Mesodermal cell (in vitro differentiated cells): ENCODE measurements at regions not wholly inside any gene's neighbourhood (a gene's known extent, or its start where the extent isn't known, plus 50 kb on each side); places are given as distances from the start of the nearest gene placed in this dataset.

Source experiments
- H3K27ac ChIP-seq: 2 replicates; pipeline ENCODE4 v1.7.0; 2013; ENCODE audit warnings: mild to moderate bottlenecking, low read depth, low read length, moderate library complexity; ENCODE audit not compliant: severe bottlenecking
- H3K36me3 ChIP-seq: 2 replicates; pipeline ENCODE4 v1.7.1; 2013; ENCODE audit warnings: mild to moderate bottlenecking, low read length, moderate library complexity; ENCODE audit not compliant: control insufficient read depth, insufficient read depth
- H3K4me1 ChIP-seq: one replicate; pipeline ENCODE4 v1.7.1; 2013; ENCODE audit warnings: mild to moderate bottlenecking, low read length; ENCODE audit not compliant: insufficient read depth, control insufficient read depth, poor library complexity, severe bottlenecking
- H3K4me3 ChIP-seq: 2 replicates; pipeline ENCODE4 v1.7.0; 2013; ENCODE audit warnings: low read length, control low read depth, mild to moderate bottlenecking; ENCODE audit not compliant: insufficient read depth, poor library complexity, severe bottlenecking; ENCODE audit errors: extremely low read depth
- H3K9me3 ChIP-seq: 2 replicates; pipeline ENCODE4 v1.7.1; 2013; ENCODE audit warnings: mild to moderate bottlenecking, low read length, moderate library complexity; ENCODE audit not compliant: control insufficient read depth
- WGBS, 2 experiments: methylation state at CpG; one replicate each; pipeline ENCODE4 v1.1.5; 2013; ENCODE audit warnings: missing lambda C conversion rate in 2 of 2; ENCODE audit not compliant: insufficient coverage in 2 of 2; 5-methylcytosine and 5-hydroxymethylcytosine counted together

DNA sequence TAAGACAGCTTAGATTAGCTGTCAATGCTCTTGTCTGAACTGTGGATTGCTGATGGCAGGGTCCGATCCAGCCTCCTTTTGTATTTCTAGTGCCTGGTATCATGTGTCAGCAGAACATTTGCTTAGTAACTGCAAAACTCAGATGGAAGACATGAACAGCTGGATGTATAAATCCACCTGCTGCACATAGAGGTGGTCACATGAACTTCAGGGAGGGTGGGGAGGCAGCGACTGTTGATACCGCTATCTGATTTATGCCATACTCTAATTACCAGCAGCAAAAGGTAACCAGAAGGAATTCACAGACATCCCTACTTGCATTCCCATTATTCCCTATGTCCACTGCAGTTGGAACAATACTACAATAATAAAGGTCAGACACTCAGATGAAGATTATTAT lies 1036.5 kb downstream of the NLGN4Y start:
- H3K9me3 ChIP-seq, result no peaks in the 10 kb centered on the region
- no CpG with 5 or more reads among the region's 3 CpGs for WGBS, 2 experiments
- no peaks in the 10 kb centered on the region for H3K4me1 ChIP-seq
- H3K36me3 ChIP-seq, result no peaks in the 10 kb centered on the region
- no peak overlapping the region for H3K27ac ChIP-seq
- no peak overlapping the region for H3K4me3 ChIP-seq

DNA sequence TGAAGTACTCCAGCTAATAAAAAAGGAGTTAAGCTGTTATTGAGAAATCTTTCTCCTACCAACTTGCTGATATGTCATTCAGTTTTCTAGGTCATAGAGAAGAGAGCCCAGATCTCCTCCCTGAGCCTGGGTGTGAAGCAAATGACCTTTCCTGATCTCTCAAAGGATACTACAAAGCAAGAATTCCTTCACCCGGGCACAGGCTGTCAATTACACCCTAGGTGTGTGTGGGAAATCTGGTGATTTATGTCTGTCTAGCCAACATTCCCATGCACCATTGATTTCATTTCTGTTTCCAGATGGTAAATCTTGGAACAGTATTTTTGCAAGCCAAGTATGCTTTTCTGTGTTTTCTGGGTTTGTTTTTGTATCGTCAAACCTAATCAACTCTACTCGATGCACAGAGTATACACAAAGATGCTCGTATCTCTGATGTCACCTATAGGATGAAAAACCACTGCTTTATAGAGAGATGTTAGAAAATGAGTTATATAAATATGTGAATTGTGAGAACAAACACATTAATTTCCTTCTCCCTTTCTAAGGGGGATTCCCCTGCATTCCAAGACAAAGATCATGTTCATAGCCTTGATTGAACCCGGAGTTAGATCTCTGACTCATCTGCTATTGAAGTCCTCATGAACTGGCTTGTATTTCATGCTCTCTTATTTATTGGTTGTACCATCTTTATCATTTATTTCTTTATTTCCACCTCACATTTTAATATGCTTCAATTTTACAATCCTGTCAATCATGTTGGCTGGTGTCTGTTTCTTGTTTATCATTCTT lies 1037.4 kb downstream of the NLGN4Y start:
- no CpG with 5 or more reads among the region's 5 CpGs for WGBS, 2 experiments
- Histone ChIP-seq H3K4me3 (no peak overlapping the region), H3K4me1 (no peaks in the 10 kb centered on the region), H3K27ac (no peak overlapping the region), H3K9me3 (no peaks in the 10 kb centered on the region), H3K36me3 (no peaks in the 10 kb centered on the region)

DNA sequence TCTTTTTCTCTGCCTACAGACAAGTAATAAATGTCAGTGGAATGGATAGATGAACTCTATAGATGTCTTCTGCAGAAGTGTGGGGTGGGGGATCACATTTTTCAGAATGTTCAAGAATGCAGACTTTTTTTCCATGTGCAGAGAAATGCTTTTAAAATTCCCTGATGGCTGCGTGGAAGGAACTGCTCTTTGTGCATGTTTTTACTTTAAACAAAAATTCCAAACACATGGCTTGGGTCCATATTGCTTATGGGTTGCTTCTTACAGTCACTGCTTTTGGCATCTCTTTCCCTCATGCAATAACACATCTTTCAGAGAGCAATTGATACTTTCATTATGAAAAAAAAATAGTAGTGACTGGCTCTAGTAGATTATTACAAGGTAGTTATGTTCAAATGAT lies 1053.6 kb downstream of the NLGN4Y start:
- Histone ChIP-seq H3K9me3 (no peaks in the 10 kb centered on the region), H3K27ac (no peak overlapping the region), H3K4me3 (no peak overlapping the region), H3K36me3 (no peaks in the 10 kb centered on the region), H3K4me1 (no peaks in the 10 kb centered on the region)
- WGBS, 2 experiments, result 100% methylated on average over 1 of the region's 1 CpG; no CpG with 5 or more reads in 1 of the 2 experiments

DNA sequence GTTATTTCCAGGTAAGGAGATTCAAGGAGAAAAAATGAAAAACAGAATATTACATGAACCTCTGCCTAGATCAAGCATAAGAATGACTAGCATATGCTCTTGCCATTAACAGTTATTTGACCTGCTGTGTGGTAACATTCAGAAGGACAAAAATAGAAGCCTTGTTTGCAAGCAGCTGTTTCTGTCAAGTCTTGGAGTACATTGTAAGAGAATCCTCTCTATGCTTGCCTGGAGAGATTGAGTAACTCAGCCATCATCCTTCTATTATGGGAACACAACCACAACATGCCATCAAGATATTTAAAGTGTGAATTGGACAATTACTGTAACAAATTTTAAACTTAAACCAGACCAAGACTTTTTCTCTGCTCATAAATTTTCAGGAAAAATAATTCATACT lies 1054.4 kb downstream of the NLGN4Y start:
- Histone ChIP-seq H3K27ac (no peak overlapping the region), H3K4me1 (no peaks in the 10 kb centered on the region), H3K36me3 (no peaks in the 10 kb centered on the region), H3K9me3 (no peaks in the 10 kb centered on the region), H3K4me3 (no peak overlapping the region)

DNA sequence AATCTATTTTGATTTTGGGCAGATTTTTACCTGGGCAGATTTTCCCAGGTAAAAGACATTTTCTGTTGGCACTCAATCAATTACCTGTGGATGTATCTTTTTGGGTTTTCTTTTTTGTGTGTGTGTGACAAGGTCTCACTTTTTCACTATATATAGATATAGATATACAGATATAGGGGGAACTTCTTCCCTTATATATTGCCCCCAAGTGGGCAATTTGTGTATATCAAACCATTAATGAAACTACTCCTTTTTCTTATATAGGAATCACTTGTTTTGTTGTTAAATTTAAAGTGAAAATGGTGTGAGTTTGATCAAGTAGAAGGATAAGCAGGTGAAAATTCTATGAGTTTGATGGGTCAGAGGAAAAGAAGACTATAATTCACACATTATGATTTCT lies 1054.9 kb downstream of the NLGN4Y start:
- Histone ChIP-seq H3K27ac (no peak overlapping the region), H3K4me1 (no peaks in the 10 kb centered on the region), H3K4me3 (no peak overlapping the region), H3K9me3 (no peaks in the 10 kb centered on the region), H3K36me3 (no peaks in the 10 kb centered on the region)

DNA sequence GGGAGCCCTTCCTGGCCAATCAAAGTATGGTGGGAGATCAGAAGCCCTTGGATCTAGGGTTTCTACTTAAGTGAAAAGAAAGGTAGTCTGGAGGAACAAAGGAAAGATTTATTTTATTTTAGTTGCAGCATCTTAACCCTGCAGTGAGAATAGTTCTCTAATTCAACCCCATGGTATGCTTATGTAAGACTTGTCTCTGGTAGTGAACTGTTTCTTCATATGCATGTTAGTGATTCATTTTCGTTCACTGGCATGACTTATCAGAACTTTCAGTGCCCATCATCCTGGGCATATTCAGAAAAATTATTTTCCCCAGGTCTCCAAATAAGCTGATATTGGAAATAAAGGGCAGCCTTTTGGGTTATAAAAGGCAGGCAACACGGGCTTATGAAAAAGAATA lies 1058.8 kb downstream of the NLGN4Y start:
- WGBS, 2 experiments, result no CpG with 5 or more reads among the region's 2 CpGs
- Histone ChIP-seq H3K36me3 (no peaks in the 10 kb centered on the region), H3K9me3 (no peaks in the 10 kb centered on the region), H3K4me3 (no peak overlapping the region), H3K4me1 (no peaks in the 10 kb centered on the region), H3K27ac (no peak overlapping the region)

DNA sequence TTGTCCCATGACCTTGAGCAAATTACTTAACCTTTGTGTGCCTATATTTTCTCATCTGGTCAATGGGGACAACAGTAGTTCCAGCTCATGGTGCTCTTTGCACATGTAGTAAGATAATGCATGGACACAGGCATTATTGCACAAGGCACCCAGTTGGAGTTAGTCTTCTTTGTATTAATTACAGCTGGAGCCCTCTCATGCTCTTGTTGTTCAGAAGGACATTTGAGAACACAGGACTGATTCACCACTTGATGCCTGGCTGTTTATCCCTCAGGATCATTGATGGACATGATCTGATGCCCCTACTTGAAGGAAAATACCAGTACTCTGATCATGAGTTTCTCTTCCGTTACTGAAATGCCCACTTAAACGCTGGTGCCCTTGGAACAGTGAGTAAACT lies 1068.6 kb downstream of the NLGN4Y start:
- H3K9me3 ChIP-seq, result no peaks in the 10 kb centered on the region
- no peaks in the 10 kb centered on the region for H3K4me1 ChIP-seq
- 60 to 100% methylated on average over 1 to 2 of the region's 2 CpGs for WGBS, 2 experiments
- no peaks in the 10 kb centered on the region for H3K36me3 ChIP-seq
- no peak overlapping the region for H3K27ac ChIP-seq
- H3K4me3 ChIP-seq, result no peak overlapping the region

DNA sequence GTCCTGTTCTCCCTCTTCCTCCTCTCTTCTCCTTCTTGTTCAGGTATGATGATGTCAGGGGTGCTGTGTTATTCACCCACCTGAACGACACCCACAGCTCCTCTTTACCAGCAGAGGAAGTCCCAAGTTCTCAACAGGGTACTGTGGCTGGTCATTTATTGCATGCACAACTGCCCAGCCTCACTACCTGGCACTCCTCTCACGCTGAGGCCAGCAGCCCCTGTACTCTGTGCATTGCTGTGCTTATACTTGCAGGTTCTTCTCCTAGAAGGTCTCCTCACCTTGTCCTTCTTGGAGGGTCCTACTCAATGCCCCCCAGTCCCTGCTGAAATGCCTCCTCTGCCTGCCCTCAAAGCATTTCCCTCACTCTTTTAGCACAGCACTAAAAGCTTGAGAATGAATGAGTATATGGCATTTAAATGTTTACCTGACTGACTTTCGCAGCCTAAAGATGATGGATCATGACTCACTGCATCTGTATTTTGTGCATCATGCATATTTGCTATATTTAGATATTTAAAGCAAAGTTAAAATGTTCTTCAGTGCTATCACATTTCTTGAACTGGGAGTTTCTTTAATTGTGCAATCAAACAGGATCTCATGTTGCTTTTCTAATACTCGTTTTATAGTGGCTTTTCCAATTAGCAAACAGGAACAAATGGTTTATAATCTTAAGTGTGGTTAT lies 1069.3 kb downstream of the NLGN4Y start:
- 80 to 100% methylated on average over 1 of the region's 4 CpGs for WGBS, 2 experiments
- Histone ChIP-seq H3K9me3 (no peaks in the 10 kb centered on the region), H3K4me1 (no peaks in the 10 kb centered on the region), H3K36me3 (no peaks in the 10 kb centered on the region), H3K27ac (no peak overlapping the region), H3K4me3 (no peak overlapping the region)

DNA sequence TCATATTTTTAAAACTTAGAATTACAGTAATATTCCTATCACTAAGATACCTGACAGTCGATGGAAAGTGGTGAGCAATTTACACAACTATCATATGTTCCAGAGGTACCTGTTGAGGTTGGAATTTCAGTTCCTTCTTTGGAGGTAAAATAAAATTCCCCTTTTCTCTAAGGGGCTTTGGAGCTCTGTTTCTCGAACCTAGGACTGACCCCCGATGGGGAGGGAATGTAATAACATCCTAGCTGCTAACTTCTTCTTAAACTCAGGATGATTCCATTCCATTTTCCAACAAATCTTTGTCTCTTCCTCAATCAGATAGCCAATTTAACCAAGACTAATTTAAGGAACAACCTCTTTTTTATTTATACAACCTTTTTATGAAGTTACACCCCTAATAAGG lies 1069.8 kb downstream of the NLGN4Y start:
- Histone ChIP-seq H3K36me3 (no peaks in the 10 kb centered on the region), H3K4me3 (no peak overlapping the region), H3K9me3 (no peaks in the 10 kb centered on the region), H3K27ac (no peak overlapping the region), H3K4me1 (no peaks in the 10 kb centered on the region)
- 42% methylated on average over 2 of the region's 3 CpGs; no CpG with 5 or more reads in 1 of the 2 experiments for WGBS, 2 experiments

DNA sequence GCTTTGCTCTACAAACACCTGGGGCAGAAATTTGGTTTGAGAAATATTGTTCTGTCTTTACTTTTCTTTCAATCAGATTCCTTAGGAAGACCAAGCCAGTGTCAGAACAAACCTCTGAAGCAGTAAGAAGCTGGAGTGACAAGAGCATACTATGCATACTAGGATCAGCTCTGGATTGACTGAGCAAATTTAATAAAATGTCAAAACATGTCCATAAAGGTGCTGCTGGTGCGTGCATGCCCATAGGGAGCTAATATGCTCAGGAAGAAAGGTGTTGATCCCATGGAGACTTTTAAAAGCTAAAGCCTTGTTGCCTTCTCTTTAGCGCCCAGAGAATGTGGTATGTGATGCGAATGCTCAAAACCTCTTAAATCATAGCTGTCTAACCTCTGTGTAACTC lies 1076.2 kb downstream of the NLGN4Y start:
- Histone ChIP-seq H3K9me3 (no peaks in the 10 kb centered on the region), H3K4me1 (no peaks in the 10 kb centered on the region), H3K36me3 (no peaks in the 10 kb centered on the region), H3K4me3 (no peak overlapping the region), H3K27ac (no peak overlapping the region)
- 100% methylated on average over 1 of the region's 3 CpGs; no CpG with 5 or more reads in 1 of the 2 experiments for WGBS, 2 experiments

DNA sequence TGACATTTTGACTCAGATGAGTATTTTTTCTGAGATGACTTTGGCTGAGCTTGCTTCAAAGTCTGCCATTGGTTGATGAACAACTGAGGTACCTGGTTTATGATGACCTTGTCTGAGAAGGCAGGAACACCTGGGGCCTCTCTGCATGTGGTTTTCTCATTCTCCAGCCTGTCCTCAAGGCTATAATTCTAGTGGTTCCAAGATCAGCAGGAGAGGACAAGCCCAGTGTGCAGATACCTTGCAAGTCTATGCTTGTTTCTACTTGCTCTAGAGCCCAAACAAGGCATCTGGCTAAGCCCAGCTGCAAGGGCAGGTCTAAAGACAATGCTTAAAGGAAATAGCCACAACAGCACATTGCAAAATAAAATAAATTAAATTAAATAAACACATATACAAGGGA lies 1100.0 kb downstream of the NLGN4Y start:
- H3K36me3 ChIP-seq, result no peaks in the 10 kb centered on the region
- no peaks in the 10 kb centered on the region for H3K9me3 ChIP-seq
- no peaks in the 10 kb centered on the region for H3K4me1 ChIP-seq
- no peak overlapping the region for H3K27ac ChIP-seq
- no peak overlapping the region for H3K4me3 ChIP-seq
